ENCODE measurements at regions not wholly inside any gene's neighbourhood (a gene's known extent, or its start where the extent isn't known, plus 50 kb on each side); places are given as distances from the start of the nearest gene placed in this dataset.

GRCh38 chr10:129161150-129161549 lies 305.9 kb upstream of the MGMT start:
- intact Hi-C loops (cut with micrococcal nuclease), result no loop called here
- DNase-seq (no peak), ATAC-seq (no peak)

DNA sequence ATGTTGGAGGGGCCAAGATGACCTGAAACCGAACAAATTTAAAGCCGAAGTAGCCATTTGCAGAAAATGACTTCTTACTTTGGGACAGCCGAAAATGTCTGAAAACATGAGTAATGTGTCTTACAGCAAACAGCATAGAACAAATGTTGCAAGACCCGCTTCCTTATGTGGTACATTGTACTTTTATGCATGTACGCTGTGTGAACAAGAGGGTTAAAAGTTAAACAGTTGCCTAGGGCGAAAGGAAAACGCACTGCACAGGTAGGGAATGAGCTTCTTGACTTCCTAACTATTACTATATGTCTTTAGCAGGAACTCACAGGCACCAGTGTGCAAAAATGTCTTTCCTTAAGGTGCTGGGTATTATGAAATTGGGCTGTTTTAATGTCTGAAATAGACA lies 303.5 kb upstream of the MGMT start:
- intact Hi-C loops (cut with micrococcal nuclease), result no loop called here
- DNase-seq (no peak), ATAC-seq (no peak)

DNA sequence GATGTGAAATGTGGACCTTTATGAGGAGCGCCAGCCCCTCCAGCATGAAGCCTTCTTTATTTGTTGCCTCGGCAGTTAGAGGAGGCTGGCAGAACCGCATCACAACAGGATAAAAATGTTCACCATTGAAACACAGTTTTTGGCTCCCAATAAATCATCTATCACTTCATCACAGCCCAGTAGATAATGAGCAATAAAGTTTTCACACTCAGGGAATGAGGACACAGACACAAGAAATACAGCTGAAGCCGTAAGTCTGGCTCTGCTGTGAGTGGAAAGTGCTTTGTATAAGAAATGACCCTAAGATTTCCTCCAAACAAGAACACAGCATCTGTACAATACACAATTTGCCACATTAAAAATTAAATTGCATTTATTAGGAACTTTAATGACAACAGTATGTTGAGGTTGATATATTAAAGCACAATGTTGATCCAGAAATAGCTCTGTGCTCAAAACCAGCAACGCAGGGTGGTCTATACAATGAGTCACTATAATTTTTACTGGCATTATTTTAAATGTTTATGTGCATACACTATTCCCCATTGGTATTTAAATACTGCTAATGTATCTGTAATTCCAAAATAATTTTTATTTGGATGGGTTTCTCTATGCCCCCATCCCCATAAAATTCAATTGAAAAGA lies 301.8 kb upstream of the MGMT start:
- ATAC-seq, result no peak
- DNase-seq, result no peak
- intact Hi-C loops (cut with micrococcal nuclease), result no loop called here

- intact Hi-C loops (cut with micrococcal nuclease), result no loop called here
- no peak for DNase-seq
- ATAC-seq, result no peak
These were observed 301.3 kb upstream of the MGMT start for GRCh38 chr10:129165770-129166169.

GRCh38 chr10:129168660-129169059 lies 298.4 kb upstream of the MGMT start:
- ATAC-seq, result no peak

GRCh38 chr10:129169115-129169514 lies 297.9 kb upstream of the MGMT start:
- DNase-seq (no peak), ATAC-seq (no peak)
- intact Hi-C loops (cut with micrococcal nuclease), result no loop called here

More at GRCh38 chr10:129168660-129169059, 298.4 kb upstream of the MGMT start:
- intact Hi-C loops (cut with micrococcal nuclease), result no loop called here
- no peak for DNase-seq

- DNase-seq (no peak), ATAC-seq (no peak)
- intact Hi-C loops (cut with micrococcal nuclease), result no loop called here
These were observed 296.2 kb upstream of the MGMT start for GRCh38 chr10:129170812-129171211.

DNA sequence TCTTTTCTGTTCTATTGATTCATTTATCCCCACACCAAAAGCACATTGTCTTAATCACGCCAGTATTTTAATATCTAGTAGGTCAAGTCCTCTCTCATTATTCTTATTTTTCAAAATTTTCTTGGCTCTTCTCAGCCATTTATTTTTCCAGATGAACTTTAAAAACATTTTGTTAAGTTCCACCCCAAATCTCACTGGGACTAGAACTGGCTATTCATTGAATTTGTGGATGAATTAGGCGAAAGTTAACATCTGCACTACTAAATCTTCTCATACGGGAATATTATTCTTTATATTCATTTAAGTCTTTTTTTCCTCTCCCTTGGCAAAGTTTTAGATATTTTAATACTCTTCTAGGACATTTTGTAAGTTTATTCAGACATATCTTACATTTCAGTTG lies 295.2 kb upstream of the MGMT start:
- intact Hi-C loops (cut with micrococcal nuclease), result no loop called here
- DNase-seq, result no peak
- ATAC-seq, result peak; percentile 51

DNA sequence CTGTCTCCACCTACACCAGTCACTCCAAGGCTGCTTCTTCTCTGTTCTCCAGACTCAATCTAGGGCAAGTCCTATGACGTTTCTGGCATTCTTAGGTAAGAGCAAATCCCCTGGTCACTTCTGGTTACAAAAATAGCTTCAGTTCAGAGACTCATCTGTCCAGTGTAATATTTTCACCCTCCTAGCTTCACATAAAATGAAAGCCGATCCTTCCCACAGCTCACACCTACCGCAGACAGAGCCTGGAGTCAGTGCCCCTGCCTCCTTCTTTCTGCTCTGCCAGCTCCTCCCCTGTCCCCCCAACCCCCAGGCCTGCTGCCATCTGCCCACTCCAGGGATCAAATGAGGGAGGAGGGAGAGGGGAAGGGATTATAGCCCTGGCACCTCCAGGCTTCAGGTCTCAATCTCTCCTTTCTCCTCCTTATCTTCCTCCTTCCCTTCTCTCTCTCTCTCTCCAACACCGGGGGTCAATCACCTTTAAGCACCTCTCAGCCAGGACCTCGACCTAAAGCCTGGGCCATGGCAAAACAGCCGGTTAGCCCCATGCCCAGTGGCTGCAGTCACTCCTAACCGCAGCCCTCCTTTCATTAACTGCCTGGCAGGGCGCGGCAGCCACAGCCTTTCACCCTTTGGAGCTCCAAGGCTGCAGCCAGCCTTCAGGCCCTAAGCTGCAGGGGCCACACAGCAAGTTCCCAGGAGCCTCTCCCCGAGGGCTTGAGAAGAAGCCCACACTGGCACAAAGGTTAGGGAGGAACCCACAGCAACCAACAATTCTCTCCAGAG lies 292.6 kb upstream of the MGMT start:
- intact Hi-C loops (cut with micrococcal nuclease), result no loop called here
- ATAC-seq (peak; percentile 35), DNase-seq (no peak)

GRCh38 chr10:129179245-129179971 lies 287.6 kb upstream of the MGMT start:
- DNase-seq, result no peak
- ATAC-seq, result no peak
- intact Hi-C loops (cut with micrococcal nuclease), result no loop called here

- no peak for DNase-seq
- no peak for ATAC-seq
- intact Hi-C loops (cut with micrococcal nuclease), result no loop called here
These were observed 286.9 kb upstream of the MGMT start for GRCh38 chr10:129179972-129180678.

DNA sequence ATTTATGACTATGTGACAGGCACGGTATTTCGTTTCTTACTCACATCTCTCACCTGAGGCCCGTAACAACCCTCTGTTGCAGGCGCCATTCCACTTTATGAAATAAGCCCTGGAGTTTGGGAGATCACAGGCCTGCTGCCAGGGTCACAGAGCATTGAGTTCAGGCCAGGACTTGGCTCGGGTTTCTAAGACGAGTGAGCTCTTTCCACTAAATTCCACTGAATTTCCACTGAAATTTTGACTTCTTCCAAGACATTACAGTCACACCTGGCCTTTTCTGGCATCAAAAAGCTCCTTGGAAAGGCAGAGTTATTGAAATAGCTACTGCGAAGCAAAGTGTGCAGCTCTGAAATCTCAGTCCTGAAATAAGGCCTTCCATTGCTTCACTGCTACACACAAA lies 282.8 kb upstream of the MGMT start:
- intact Hi-C loops (cut with micrococcal nuclease), result no loop called here
- ATAC-seq, result peak; percentile 18
- no peak for DNase-seq

GRCh38 chr10:129187331-129187730 lies 279.7 kb upstream of the MGMT start:
- ATAC-seq, result no peak
- DNase-seq, result no peak
- intact Hi-C loops (cut with micrococcal nuclease), result no loop called here

DNA sequence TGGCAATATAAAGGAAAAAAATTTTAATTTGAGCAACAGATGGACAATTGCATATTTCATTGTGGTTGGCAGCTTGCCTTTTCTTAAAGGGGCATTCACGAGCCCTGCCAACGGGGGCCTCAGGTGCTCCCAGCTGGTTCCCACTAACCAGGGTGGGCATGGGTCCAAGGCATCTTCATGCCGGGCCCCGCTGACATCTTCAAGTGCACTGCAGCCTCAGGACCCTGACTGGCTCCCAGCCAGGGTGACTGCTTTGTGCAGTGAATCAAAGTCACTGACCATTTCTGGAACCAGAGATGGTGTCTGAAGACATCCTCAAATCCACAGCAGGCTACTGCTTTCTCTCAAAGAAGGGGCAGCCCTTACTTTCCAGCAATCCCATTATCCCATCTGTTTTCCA lies 275.2 kb upstream of the MGMT start:
- intact Hi-C loops (cut with micrococcal nuclease), result no loop called here
- peak; percentile 65 for DNase-seq
- peak; percentile 47 for ATAC-seq

DNA sequence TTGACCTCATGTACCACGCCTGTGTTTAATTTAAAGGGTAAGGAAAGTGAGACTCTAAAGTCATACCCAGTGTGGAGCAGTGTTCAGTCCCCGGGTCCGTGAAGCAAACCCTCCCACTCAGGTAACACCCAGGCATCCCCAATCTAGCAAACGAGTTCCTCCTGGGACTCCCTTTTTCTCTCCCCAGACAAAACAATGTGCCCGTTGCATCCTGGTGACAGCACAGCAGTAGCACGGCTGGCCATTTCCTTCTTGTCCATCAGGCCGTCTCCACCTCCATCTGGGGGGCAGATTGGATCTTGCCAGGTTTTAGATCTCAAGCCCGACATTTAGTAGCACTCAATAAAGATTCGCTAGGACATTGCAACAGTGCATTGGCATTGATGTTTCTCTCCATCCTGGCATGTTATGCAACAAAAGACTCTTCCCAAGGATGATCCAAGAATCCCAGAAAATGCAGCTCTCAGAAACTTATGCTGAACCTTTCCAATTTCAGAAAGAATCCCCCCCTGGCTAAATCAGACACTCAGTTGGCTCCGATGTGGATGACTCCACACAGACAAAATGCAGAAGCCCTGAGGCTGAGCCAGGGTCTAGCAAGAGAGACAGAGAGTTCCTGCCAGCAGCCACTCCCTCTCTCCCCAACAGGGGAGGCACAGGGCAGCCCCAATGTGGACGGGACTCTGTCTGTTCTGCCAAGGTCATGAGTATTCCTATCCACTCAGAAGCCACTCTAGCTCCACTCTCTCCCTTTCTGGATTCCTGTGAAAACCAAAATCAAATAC lies 274.5 kb upstream of the MGMT start:
- intact Hi-C loops (cut with micrococcal nuclease), result no loop called here
- ATAC-seq, result peak; percentile 98
- peak; percentile 78 for DNase-seq

DNA sequence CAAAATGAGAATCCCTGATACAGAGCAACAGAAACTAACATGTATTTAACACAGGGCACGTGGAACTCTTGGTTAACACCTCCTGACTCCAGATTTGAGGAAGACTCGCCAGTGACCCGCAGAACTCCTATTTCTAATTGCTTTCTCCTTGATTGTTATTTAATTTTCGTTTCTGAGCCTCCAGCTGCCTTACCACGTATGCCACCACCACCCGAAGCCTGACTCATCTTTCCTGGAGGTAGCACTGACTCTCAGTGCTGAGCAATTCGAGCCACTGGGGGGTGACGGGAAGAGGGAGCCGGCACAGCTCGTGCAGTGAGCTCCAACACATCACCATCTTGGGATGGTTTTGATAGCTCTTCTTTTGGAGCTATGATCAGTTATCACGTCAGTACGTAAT lies 273.9 kb upstream of the MGMT start:
- intact Hi-C loops (cut with micrococcal nuclease), result no loop called here
- peak; percentile 42 for ATAC-seq
- no peak for DNase-seq

GRCh38 chr10:129194181-129194870 lies 272.7 kb upstream of the MGMT start:
- intact Hi-C loops (cut with micrococcal nuclease), result no loop called here
- DNase-seq, result no peak
- no peak for ATAC-seq

DNA sequence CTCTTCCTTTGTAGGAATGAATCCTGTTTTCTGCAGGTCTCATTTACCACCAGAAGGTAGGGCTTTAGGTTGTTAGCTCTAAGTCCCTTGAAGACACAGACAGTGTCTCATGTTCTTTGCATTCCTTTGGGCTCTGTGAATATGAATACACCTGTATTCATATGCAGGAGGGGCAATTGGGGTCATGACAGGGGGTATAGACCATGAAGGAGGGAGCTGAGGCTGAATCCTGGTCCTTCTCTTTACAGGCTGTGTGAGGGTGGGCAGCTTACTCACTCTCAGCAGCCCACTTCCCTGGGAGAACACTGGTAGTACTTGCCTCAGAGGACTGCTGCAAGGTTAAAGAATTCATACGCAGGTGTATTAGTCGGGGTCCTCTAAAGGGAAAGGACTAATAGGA lies 267.2 kb upstream of the MGMT start:
- no peak for ATAC-seq
- DNase-seq, result no peak
- intact Hi-C loops (cut with micrococcal nuclease), result no loop called here
